ENCODE measurements at regions not wholly inside any gene's neighbourhood (a gene's known extent, or its start where the extent isn't known, plus 50 kb on each side); places are given as distances from the start of the nearest gene placed in this dataset.

DNA sequence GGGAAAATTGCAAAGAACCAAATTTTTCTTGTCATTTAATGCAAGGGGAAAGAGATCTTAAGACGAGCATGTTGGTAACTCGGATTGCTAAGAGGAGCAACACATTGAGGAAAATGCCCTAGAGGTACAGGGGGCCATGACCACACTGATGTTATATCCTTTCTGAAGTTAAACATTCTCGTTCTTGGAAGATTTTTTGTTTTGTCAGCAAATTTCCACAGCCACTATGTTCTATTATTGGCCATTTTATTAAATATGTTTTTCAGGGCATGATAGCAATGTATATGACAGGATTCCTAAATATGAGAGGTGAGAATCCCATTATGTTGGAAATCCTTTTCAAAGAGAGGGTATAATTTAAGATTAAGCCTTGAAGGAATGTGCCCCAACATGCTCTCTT is 627.2 kb upstream of the PKN2 start:
- TF ChIP-seq, protein P1, sequence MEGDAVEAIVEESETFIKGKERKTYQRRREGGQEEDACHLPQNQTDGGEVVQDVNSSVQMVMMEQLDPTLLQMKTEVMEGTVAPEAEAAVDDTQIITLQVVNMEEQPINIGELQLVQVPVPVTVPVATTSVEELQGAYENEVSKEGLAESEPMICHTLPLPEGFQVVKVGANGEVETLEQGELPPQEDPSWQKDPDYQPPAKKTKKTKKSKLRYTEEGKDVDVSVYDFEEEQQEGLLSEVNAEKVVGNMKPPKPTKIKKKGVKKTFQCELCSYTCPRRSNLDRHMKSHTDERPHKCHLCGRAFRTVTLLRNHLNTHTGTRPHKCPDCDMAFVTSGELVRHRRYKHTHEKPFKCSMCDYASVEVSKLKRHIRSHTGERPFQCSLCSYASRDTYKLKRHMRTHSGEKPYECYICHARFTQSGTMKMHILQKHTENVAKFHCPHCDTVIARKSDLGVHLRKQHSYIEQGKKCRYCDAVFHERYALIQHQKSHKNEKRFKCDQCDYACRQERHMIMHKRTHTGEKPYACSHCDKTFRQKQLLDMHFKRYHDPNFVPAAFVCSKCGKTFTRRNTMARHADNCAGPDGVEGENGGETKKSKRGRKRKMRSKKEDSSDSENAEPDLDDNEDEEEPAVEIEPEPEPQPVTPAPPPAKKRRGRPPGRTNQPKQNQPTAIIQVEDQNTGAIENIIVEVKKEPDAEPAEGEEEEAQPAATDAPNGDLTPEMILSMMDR (IDR thresholded peaks at IDR 0.05; ENCODE audit: insufficient read depth, low read depth, low read length) = no peak
- no peak for TF ChIP-seq EZH2 (IDR thresholded peaks at IDR 0.05; ENCODE audit: insufficient read depth, low read length)
- FAIRE-seq = no peak
- no peak for DNase-seq (ENCODE audit: low read depth)
- Histone ChIP-seq H3K79me2 (ENCODE audit: insufficient read depth, low read length) (no peaks in the 10 kb centered on the region), H3K27ac (ENCODE audit: low read depth, low read length) (no peak overlapping the region), H3K4me1 (ENCODE audit: insufficient read depth, low read length) (no peaks in the 10 kb centered on the region), H4K20me1 (ENCODE audit: insufficient read depth, low read length) (no peaks in the 10 kb centered on the region), H3K27me3 (ENCODE audit: insufficient read depth, low read length) (no peaks in the 10 kb centered on the region), H3K4me3 (ENCODE audit: insufficient read depth, low read depth, low read length) (no peak overlapping the region), H2AFZ (ENCODE audit: low read depth, low read length) (no peak overlapping the region), H3K9ac (ENCODE audit: low read length) (no peak overlapping the region), H3K36me3 (ENCODE audit: insufficient read depth, low read length) (no peaks in the 10 kb centered on the region), H3K9me3 (ENCODE audit: insufficient read depth, low read depth, low read length) (no peaks in the 10 kb centered on the region), H3K4me2 (ENCODE audit: low read length) (no peak overlapping the region)
- Mint-ChIP-seq H3K9me3 (ENCODE audit: unreplicated experiment) (no peaks in the 10 kb centered on the region), H3K36me3 (ENCODE audit: low read depth, unreplicated experiment) (no peaks in the 10 kb centered on the region), H3K27me3 (ENCODE audit: low read depth, unreplicated experiment) (no peaks in the 10 kb centered on the region), H3K4me1 (ENCODE audit: low read depth, unreplicated experiment) (no peaks in the 10 kb centered on the region), H3K4me3 (ENCODE audit: unreplicated experiment) (no peak overlapping the region), H3K27ac (ENCODE audit: unreplicated experiment) (no peak overlapping the region)

DNA sequence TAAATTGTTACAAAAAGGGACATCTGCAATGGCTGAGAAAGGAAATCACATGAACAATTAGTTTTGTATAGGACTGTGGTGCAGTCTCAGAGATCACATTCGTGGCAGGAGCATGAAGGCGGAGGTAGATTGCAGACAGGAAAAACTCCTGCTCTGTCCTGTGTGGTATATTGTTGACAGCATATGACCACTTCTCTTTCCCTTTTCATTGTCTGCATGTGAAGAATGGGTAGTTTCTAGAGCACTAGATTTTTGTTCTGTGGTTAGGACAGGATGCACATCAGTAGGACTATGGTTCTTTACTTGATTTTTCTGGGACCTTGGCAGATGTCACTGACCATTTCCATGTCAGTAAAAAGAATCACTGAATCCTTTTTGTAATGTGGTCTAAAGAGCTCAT is 625.9 kb upstream of the PKN2 start:
- Histone ChIP-seq H3K36me3 (ENCODE audit: insufficient read depth, low read length) (no peaks in the 10 kb centered on the region), H3K4me1 (ENCODE audit: insufficient read depth, low read length) (no peaks in the 10 kb centered on the region), H2AFZ (ENCODE audit: low read depth, low read length) (no peak overlapping the region), H4K20me1 (ENCODE audit: insufficient read depth, low read length) (no peaks in the 10 kb centered on the region), H3K27ac (ENCODE audit: low read depth, low read length) (no peak overlapping the region), H3K27me3 (ENCODE audit: insufficient read depth, low read length) (no peaks in the 10 kb centered on the region), H3K79me2 (ENCODE audit: insufficient read depth, low read length) (no peaks in the 10 kb centered on the region), H3K4me3 (ENCODE audit: insufficient read depth, low read depth, low read length) (no peak overlapping the region), H3K4me2 (ENCODE audit: low read length) (no peak overlapping the region), H3K9ac (ENCODE audit: low read length) (no peak overlapping the region), H3K9me3 (ENCODE audit: insufficient read depth, low read depth, low read length) (no peaks in the 10 kb centered on the region)
- DNase-seq (ENCODE audit: low read depth) (no peak), FAIRE-seq (no peak)
- H3K4me3 Mint-ChIP-seq (ENCODE audit: unreplicated experiment) = no peak overlapping the region
- no peak overlapping the region for H3K27ac Mint-ChIP-seq (ENCODE audit: unreplicated experiment)
- H3K9me3 Mint-ChIP-seq (ENCODE audit: unreplicated experiment) = no peaks in the 10 kb centered on the region
- H3K4me1 Mint-ChIP-seq (ENCODE audit: low read depth, unreplicated experiment) = no peaks in the 10 kb centered on the region
- TF ChIP-seq EZH2 (IDR thresholded peaks at IDR 0.05; ENCODE audit: insufficient read depth, low read length) = no peak
- TF ChIP-seq, protein P1 (IDR thresholded peaks at IDR 0.05; ENCODE audit: insufficient read depth, low read depth, low read length) = no peak
- no peaks in the 10 kb centered on the region for H3K27me3 Mint-ChIP-seq (ENCODE audit: low read depth, unreplicated experiment)
- no peaks in the 10 kb centered on the region for H3K36me3 Mint-ChIP-seq (ENCODE audit: low read depth, unreplicated experiment)

DNA sequence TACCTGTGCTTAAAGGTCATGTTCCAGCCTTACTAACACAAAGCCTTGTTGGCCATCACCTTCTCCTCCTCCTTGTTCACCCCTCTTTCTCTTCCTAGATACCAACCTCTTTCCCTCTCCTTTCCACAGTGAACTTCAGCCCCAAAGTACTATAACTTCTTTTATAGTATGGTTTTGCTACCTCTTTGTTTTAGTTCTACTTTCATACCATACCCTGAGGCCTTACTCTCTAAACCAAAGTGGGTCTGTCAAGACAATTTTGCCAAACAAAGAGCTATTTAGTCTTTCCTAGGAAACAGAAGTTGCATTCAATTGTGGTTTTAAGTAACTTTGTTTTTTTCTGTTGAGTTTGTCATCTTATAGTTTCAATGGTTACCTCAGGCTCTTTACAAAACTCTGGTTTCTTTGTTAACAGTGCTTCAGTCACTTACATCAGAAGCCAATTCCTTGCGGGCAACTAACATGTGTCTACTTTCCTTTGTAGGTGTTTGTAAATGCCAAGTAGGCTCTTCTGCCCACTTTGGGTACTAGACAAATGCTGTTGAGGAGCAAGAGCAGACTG is 623.9 kb upstream of the PKN2 start:
- H3K27me3 ChIP-seq (ENCODE audit: insufficient read depth, low read length) = no peaks in the 10 kb centered on the region
- no peak overlapping the region for H3K27ac ChIP-seq (ENCODE audit: low read depth, low read length)
- H3K9me3 ChIP-seq (ENCODE audit: insufficient read depth, low read depth, low read length) = no peaks in the 10 kb centered on the region
- H3K4me2 ChIP-seq (ENCODE audit: low read length) = no peak overlapping the region
- H3K79me2 ChIP-seq (ENCODE audit: insufficient read depth, low read length) = no peaks in the 10 kb centered on the region
- no peaks in the 10 kb centered on the region for H4K20me1 ChIP-seq (ENCODE audit: insufficient read depth, low read length)
- H3K9ac ChIP-seq (ENCODE audit: low read length) = no peak overlapping the region
- Mint-ChIP-seq H3K4me1 (ENCODE audit: low read depth, unreplicated experiment) (no peaks in the 10 kb centered on the region), H3K4me3 (ENCODE audit: unreplicated experiment) (no peak overlapping the region), H3K27ac (ENCODE audit: unreplicated experiment) (no peak overlapping the region), H3K9me3 (ENCODE audit: unreplicated experiment) (no peaks in the 10 kb centered on the region), H3K27me3 (ENCODE audit: low read depth, unreplicated experiment) (no peaks in the 10 kb centered on the region), H3K36me3 (ENCODE audit: low read depth, unreplicated experiment) (no peaks in the 10 kb centered on the region)
- H3K4me1 ChIP-seq (ENCODE audit: insufficient read depth, low read length) = no peaks in the 10 kb centered on the region
- no peak for TF ChIP-seq EZH2 (IDR thresholded peaks at IDR 0.05; ENCODE audit: insufficient read depth, low read length)
- TF ChIP-seq, protein P1 (IDR thresholded peaks at IDR 0.05; ENCODE audit: insufficient read depth, low read depth, low read length) = no peak
- FAIRE-seq = no peak
- H2AFZ ChIP-seq (ENCODE audit: low read depth, low read length) = no peak overlapping the region
- no peak overlapping the region for H3K4me3 ChIP-seq (ENCODE audit: insufficient read depth, low read depth, low read length)
- no peaks in the 10 kb centered on the region for H3K36me3 ChIP-seq (ENCODE audit: insufficient read depth, low read length)
- DNase-seq (ENCODE audit: low read depth) = peak; percentile 2
